Hematopoietic multipotent progenitor cell (in vitro differentiated cells): ENCODE measurements at regions not wholly inside any gene's neighbourhood (a gene's known extent, or its start where the extent isn't known, plus 50 kb on each side); places are given as distances from the start of the nearest gene placed in this dataset.

Experiments
- DNase-seq, 3 donors: peaks; one replicate each; pipeline ENCODE4 v3.0.0-alpha.2; 2011 to 2015; ENCODE audit warnings: low read depth in 2 of 3, low spot score in 2 of 3

DNA sequence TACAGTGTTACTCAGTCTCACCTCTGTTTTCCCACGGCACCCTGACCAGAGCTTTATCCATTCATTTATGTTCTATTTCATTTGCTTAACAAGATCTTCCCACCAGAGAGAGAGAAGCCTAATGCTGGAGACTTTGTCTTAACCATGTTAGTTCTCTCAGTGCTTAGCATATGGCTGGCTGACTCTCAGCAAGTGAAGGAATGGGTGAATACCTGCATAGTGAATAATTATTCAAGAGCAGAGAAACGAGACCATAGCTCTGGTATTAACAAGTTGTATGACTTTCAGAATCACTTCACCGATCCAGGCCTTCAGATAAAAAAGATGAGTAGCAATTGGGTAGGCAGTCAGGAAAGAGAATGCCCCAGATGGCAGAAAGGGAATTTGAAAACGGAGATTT lies 686.3 kb downstream of the LIG4 start:
- no peak for DNase-seq

DNA sequence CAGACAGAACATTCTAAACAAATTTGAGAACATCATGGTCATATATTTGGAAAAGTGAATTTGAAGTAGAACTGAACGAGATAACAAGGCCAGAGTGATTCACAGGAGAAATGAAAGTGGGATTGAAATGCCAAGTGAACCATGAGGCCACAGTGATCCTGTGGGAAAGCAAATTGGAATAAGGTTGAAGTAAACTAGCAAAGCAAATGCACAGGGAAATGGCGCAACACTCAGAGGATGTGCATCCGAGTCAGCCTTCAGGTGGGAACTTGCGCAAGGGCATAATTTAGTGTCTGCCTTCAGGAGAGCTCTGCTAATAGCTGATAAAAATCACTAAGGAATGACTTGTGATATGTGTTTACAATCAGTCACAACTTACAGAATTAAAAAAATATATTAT lies 696.6 kb downstream of the LIG4 start:
- no peak for DNase-seq

DNA sequence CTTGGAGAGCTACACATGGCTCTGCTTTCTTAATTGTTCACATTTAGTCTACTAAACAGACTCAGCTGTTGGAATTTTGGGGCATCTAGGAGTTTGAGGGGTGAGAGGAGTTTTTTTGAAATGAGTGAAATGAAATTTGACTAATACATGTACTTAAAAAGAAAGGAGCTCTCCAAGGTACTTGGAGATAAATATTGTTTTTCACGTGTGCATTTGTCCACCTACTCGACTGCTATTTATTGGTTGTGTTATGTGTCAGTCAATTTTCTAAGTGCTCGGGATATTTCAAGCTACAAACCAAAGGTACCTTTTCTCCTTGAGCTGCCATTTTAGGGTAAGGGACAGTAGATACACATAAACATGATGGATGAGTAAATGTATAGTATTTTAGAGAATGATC lies 697.0 kb downstream of the LIG4 start:
- DNase-seq = peak in 1 of 3 donors; percentile 12

DNA sequence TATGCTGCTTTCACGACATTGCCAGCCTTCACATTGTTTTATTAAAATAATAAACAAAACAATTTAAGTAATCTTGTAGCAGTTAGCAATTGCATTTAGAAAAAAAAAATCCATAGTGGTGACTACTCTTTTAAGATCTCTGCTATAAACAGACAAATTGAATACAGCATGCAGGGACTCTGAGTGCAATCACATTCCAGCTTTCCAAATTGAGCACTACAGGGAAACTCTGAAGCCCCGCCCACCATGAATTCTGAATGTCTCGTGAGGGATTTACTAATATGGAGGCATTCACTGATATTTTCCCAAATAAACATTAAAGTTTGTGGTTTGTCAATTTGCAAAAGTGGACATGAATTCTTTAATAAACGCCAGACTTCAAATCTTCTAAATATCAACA lies 698.8 kb downstream of the LIG4 start:
- DNase-seq = no peak

DNA sequence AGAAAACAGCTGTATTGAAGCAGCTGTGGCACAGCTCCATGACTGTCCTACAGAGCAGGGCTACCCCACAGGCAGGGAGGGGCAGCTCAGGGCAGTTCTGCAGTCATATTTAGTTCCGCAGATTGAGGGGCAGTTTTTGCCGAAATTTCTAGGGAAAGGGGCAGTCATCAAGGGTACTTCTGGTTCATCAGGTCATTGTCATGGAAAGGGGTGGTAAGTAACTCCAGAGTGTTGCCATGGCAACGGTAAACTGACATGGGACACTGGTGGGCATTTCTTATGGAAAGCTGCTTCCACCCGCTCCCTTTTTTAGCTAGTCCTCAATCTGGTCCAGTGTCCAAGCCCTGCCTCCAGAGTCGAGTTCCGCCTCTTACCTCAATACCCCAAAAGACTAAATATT lies 702.8 kb downstream of the LIG4 start:
- no peak for DNase-seq

DNA sequence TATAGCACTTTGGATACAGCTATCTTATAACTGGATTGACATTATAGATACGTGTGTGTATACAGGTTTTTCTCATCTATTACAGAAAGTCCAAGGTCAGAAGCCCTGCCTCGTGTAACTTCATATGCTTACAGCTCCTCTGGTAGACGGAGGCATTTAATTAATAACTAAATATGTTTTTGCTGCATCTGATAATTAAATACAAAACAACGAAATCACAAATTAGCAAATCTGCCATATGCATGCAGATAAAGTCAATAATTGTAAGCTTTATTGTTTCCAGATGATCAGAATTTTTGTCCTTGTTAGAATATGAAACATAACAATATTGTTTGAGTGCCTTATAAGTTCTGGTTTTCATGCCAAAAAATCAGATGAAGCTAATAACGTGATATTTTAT lies 717.7 kb downstream of the LIG4 start:
- DNase-seq = no peak

DNA sequence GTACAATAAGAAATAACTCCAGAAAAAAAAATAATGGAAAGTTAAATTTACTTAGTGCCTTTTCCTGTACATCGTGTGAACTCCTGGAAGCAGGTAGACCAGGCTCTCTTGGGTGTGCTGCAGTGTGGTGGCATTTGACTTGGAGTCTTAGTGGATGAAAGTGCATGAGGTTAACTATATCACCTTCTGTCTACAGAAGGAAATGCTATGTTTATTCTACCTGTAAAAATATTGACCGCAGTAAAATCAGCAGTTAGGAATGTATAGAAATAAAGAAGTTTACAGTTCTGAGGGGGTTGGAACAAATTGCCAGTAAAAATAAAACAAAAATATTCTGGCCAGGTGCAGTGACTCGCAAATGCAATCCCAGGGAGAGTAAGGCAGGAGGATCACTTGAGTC lies 722.1 kb downstream of the LIG4 start:
- DNase-seq = no peak

DNA sequence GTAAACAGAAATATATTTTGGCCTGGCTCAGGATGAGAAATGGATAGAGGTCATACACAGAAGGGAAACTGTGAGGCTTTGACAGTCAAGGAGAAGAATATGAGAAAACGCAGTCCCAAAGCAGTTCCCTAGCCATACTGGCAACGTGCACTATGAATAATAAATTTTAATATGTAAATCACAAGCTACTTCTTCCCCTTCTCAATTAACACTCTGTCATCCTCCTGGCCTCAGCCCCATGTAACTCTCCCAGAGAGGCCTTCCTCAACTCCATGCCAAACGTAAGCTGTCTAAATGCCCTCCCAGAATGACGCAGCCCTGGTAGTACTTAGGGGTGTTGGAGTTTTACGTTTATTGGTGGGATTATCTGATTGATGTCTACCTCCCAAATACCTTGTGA lies 732.6 kb downstream of the LIG4 start:
- no peak for DNase-seq

DNA sequence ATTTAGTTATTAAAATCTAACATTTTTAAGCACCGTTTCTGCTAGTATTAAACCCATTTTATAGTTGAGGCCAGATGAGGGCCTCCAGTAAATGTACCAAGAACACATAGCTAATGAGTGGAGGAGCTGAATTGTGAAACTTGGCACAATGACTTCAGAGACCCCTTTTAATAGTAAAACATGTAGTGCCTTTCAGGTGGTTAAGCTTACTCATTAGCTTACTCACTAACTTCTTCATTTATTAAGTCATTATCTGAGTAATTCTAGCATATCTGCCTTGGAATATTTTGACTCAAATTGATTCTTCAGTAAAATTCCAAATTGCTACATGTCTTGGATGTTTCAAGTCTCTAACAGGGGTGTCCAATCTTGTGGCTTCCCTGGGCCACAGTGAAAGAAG lies 735.2 kb downstream of the LIG4 start:
- no peak for DNase-seq

DNA sequence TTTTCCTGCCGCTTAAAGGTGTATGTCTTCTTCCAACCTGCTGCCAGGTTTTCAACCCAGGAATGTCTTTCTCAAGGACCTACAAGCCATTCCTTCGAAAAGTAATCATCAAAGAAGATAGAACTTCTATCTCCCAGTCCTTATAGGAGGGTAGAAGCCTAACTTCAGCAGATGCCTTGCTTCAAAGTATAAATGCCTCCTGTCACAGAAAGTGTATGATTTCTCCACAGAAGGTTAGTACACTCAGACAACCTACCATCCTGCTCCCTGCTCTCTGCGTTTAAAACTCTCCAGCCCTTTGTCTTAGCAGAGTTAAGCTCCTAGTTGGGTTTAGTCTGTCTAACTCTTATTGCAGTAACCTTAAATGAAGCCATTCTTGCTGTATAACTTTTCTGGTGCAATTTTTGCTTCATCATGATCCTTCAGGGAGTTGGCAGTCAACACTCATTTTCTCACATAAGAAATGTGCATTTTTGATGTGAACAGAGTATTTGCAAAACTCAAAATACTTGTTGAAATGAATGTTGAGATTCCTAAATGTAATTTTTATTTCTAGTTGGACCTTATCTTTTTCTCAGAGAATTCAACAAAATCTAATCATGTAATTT lies 737.5 kb downstream of the LIG4 start:
- no peak for DNase-seq

DNA sequence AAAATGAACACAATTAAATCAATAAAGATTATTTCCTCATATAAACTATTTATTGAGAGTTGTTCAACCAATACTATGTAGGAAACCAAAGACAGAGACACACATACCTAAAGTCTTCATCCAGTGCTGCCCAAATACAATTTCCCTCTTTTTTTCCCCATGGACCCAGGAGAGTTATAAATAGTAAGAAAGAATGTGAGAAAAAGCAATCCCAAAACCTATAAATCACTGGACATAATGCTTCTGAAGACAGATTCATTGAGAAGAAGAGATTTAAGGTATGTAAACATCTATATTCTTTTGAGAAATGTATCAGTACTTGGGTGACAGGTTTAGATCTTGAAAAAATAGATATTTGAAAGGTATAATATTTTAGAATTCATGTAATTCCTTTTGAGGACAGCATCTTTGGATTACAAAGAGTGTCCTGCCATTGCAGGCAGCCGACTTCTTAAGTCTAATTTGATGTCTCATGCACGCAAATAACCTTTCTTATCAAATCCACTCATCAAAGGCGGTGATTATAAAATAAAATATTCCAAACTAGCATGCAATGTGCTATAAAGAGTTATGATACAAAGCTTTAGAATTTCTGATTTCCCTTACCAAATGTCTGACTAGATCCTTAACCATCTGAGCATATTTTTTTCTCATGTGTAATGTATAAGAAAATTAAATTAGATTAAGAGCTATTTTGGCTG lies 739.4 kb downstream of the LIG4 start:
- no peak for DNase-seq

DNA sequence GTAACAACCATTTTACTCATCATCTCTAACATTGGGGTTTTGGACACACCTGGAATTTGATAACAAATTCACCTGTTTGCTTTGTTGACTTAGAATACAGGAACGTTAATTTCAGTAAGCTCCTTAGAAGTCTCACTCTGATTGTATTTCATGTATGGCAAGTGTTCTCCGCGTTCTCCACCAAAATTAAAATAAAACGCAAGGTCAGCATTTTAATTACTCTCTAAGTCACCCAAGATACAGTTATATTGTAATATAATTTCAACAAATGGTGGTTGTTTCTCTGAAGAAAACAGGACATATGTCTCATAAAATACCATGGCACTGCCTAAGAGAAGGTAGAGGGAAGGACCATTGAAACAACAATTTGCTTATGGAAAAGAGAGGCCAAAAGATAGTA lies 742.1 kb downstream of the LIG4 start:
- DNase-seq = no peak

DNA sequence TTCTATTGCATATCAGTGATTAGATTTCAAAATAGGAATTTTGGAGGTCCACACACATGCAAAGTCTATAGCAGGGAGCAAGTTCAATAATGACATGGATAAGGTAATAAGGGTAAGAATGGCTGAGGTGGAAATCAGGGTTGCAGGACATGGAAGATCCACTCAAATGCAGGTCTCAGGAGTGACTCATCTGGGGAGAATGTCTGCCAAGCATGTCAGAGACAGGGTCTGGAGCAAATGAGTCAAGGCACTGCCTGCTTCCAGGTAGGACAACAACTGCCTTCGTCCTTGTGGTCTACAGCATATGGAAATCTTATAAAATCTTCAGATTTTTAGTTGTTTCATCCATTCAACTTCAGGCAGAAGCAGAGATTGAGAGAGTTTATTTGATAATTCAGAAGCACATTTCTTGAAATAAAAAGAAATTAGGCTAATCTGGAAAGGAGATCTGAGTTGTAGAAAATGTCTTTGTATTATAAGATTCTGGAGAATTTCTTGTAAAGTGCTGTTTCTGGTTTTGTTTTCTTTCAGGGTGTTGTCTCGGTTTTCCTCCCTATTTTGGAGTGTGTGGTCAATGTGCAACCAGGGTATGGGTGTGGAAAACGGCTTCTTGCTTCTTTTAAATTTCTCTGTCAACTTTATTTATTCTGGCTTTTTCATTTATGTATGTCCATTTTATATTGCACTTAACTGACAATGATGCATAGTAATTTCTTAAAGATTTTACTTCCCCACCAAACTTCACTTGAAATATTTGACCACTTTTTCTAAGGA lies 748.8 kb downstream of the LIG4 start:
- DNase-seq = no peak

DNA sequence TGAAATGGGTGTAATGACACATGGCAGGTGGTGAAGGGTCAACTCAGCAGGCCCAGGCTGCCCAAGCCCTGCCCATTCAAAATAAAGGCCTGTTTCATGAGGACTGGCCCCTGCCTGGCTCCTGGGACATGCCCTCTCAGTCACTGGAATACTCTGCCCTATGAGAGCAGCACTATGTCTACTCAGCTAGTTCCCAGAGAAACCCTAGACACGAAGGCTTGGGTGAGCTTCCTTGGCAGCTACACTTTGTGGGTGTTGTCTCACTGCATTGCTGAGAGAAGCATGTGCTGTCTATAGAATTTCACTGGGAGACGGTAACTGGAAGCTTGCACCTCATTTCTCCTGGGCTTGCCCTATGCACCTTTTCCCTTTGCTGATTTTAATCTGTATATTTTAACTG lies 752.8 kb downstream of the LIG4 start:
- no peak for DNase-seq

DNA sequence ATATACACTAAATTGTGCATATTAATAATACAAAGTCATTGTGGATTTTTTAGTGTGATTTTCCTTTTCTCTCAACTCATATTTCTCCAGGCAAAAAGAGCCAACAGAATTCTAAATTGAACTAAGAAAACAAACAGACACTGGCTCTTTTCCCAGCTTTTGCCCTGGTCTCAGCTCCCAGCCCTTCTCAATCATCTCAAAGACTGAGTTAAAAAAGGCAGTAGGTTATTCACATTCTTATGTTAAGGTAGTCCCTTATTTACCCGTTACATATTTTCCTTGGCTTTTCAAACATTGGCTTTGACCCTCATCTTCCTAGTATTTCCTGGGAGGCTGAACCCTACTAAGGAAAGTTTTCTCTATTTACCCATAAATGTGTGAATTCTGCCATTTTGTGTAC lies 753.6 kb downstream of the LIG4 start:
- DNase-seq = no peak

DNA sequence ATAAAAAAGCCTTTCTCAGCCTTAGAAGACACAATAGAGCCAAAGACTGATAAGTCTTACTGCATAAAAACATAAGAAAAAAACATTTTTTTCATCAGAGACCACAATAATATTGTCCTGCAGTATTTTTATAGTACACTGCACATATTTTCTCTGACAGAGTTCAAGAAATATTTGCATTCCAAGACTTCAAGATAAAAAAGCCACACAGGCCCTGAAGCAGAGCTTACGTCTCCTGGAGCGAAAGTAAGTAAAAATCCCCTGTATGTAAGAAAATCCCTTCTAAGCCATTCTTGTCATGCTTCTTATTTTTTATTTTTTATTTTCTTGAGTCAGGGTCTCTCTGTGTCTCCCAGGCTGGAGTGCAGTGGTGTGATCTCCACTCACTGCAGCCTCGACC lies 755.9 kb downstream of the LIG4 start:
- no peak for DNase-seq

DNA sequence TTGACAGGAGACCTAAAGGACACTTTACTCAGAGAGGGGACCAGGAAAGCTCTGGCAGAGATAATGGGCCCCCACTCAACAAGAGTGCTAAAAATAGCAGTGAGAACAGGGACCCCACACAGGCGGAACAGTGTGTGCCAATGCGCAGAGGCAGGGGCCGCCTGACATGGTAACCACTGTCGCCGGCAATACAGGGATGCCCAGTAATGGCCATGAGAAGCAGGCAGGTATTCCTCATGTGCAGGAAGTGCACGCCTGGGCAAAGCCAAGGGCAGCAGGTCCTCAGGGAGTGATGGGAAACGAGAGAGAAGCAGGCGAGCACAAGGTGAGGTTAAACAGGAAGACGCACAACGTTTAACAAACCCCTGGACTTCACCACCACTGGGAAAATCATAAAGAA lies 757.1 kb downstream of the LIG4 start:
- no peak for DNase-seq

DNA sequence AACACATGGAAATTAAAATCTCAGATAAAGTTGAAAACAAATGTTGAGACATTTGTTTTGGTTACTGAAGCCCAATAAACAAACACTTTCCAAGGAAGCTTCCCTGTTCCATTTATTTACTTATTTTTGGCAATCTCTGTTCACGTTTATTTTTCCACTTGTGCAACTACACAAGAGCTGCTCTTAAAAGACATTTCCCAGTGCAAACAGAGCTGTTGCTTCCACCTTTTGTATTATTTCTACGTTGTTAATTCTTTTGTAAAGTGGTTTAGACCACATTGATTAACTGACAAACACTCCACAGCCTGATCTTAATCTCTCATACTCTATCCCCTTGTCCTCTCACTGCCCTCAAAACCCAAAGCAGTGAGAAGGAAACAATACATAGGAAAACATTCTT lies 757.6 kb downstream of the LIG4 start:
- no peak for DNase-seq

DNA sequence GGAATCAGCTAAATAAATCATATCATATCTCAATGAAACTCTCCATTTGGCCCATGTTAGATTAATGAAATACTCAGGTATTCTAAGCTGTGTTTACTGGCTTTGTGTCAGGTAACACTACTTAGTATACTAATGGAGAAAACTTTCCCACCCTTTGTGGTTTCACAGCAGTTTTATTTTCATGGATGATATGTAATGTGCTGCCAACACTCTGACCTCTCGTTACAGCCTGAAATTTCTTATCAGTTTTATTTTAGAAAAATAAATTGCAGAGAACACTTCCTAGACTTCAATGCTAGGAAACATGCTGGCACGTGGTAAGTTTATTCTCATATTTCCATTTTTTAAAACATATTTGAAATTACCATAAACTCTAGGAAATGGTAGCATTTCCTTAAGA lies 758.9 kb downstream of the LIG4 start:
- DNase-seq = no peak

DNA sequence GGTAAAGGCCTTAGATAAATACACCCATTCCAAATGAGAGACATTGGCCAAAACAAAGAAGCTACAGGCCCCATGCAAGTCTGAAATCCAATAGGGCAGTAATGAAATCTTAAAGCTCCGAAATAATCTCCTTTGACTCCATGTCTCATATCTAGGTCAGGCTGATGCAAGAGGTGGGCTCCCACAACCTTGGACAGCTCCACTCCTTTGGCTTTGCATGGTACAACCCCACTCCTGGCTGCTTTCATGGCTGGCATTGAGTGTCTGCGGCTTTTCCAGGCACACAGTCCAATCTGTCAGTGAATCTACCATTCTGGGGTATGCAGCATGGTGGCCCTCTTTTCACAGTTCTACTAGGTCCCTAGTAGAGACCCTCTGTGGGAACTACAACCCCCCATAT lies 762.5 kb downstream of the LIG4 start:
- no peak for DNase-seq

DNA sequence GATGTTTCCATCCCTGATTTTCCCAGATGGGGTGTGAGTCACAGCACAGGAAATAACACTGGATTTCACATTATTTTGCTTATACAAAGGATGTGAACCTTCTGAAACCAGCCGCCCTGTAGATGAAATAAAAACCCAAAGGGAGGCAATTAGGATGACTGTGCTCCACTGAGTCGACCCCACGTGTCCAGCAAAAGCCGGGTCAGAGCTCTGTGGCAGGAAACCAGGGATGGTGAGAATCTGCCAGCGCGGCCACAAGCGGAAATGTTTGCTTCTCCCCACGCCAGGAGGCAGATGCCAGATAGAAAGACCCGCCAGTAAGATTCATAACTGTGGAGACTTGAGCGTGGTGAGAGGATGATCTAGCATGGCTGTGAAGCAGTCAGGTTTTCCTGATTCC lies 764.4 kb downstream of the LIG4 start:
- peak in 2 of 3 donors; percentile 74 to 92 for DNase-seq

DNA sequence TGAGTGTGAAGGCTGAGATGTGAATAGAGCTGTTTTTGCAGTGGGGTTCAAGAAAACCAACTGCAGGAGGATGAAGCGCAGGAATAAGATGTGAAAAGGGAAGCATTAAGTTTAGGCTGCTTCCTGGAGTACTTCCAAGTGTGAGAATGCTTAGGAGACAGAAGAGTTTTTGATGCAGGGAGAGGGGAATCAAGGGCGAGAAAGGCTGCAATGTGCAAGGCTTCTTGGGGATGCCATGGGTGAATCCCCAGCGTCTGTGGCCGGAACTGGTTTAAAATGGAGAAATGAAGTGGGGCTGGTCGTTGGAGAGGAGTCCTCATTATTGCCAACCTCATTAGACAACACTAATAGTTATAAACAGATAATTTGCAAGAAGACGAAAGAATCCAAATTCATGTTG lies 764.9 kb downstream of the LIG4 start:
- peak in 1 of 3 donors; percentile 24 for DNase-seq
